ENCODE measurements at regions not wholly inside any gene's neighbourhood (a gene's known extent, or its start where the extent isn't known, plus 50 kb on each side); places are given as distances from the start of the nearest gene placed in this dataset.
"Not testable (repeated sequence)": the region's sequence is repeated elsewhere in the genome, so short reads cannot be mapped to it uniquely, and the experiment has no call there.

GRCh38 chr13:74747186-74747955 is 613.2 kb upstream of the KLF12 start:
- no peaks in the 10 kb centered on the region for H3K27me3 ChIP-seq (ENCODE audit: control insufficient read depth in 1 of 2, insufficient read depth in 2 of 2, low read length in 2 of 2)
- H3K4me3 ChIP-seq (ENCODE audit: low read length in 2 of 2): no peak overlapping the region
- H3K9me3 ChIP-seq (ENCODE audit: control insufficient read depth in 2 of 2, low read length in 2 of 2): no peaks in the 10 kb centered on the region
- no peaks in the 10 kb centered on the region for H3K36me3 ChIP-seq (ENCODE audit: control insufficient read depth in 2 of 2, insufficient read depth in 2 of 2, low read length in 2 of 2)
- no peak overlapping the region for H3K27ac ChIP-seq (ENCODE audit: low read length)
- no peaks in the 10 kb centered on the region for H3K4me1 ChIP-seq (ENCODE audit: control insufficient read depth, insufficient read depth, low read length)
- no peak overlapping the region for H3K9ac ChIP-seq (ENCODE audit: low read length in 2 of 2)

GRCh38 chr13:74743992-74744391 is 609.8 kb upstream of the KLF12 start:
- Histone ChIP-seq H3K27ac (ENCODE audit: low read length) (no peak overlapping the region), H3K9me3 (ENCODE audit: control insufficient read depth in 2 of 2, low read length in 2 of 2) (no peaks in the 10 kb centered on the region), H3K4me3 (ENCODE audit: low read length in 2 of 2) (no peak overlapping the region), H3K9ac (ENCODE audit: low read length in 2 of 2) (no peak overlapping the region), H3K27me3 (ENCODE audit: control insufficient read depth in 1 of 2, insufficient read depth in 2 of 2, low read length in 2 of 2) (no peaks in the 10 kb centered on the region), H3K4me1 (ENCODE audit: control insufficient read depth, insufficient read depth, low read length) (no peaks in the 10 kb centered on the region), H3K36me3 (ENCODE audit: control insufficient read depth in 2 of 2, insufficient read depth in 2 of 2, low read length in 2 of 2) (no peaks in the 10 kb centered on the region)

- Histone ChIP-seq H3K9ac (ENCODE audit: low read length in 2 of 2) (no peak overlapping the region), H3K4me1 (ENCODE audit: control insufficient read depth, insufficient read depth, low read length) (no peaks in the 10 kb centered on the region), H3K27me3 (ENCODE audit: control insufficient read depth in 1 of 2, insufficient read depth in 2 of 2, low read length in 2 of 2) (no peaks in the 10 kb centered on the region), H3K9me3 (ENCODE audit: control insufficient read depth in 2 of 2, low read length in 2 of 2) (no peaks in the 10 kb centered on the region), H3K4me3 (ENCODE audit: low read length in 2 of 2) (no peak overlapping the region), H3K36me3 (ENCODE audit: control insufficient read depth in 2 of 2, insufficient read depth in 2 of 2, low read length in 2 of 2) (no peaks in the 10 kb centered on the region), H3K27ac (ENCODE audit: low read length) (no peak overlapping the region)
These were observed 607.5 kb upstream of the KLF12 start for GRCh38 chr13:74741732-74742131.

- H3K36me3 ChIP-seq (ENCODE audit: control insufficient read depth in 2 of 2, insufficient read depth in 2 of 2, low read length in 2 of 2): no peaks in the 10 kb centered on the region
- H3K9ac ChIP-seq (ENCODE audit: low read length in 2 of 2): no peak overlapping the region
- no peaks in the 10 kb centered on the region for H3K27me3 ChIP-seq (ENCODE audit: control insufficient read depth in 1 of 2, insufficient read depth in 2 of 2, low read length in 2 of 2)
- no peak overlapping the region for H3K27ac ChIP-seq (ENCODE audit: low read length)
- H3K4me1 ChIP-seq (ENCODE audit: control insufficient read depth, insufficient read depth, low read length): no peaks in the 10 kb centered on the region
- no peak overlapping the region for H3K4me3 ChIP-seq (ENCODE audit: low read length in 2 of 2)
- no peaks in the 10 kb centered on the region for H3K9me3 ChIP-seq (ENCODE audit: control insufficient read depth in 2 of 2, low read length in 2 of 2)
These were observed 598.7 kb upstream of the KLF12 start for GRCh38 chr13:74732736-74733385.

GRCh38 chr13:74731731-74732130 is 597.5 kb upstream of the KLF12 start:
- no peaks in the 10 kb centered on the region for H3K27me3 ChIP-seq (ENCODE audit: control insufficient read depth in 1 of 2, insufficient read depth in 2 of 2, low read length in 2 of 2)
- H3K9ac ChIP-seq (ENCODE audit: low read length in 2 of 2): no peak overlapping the region
- no peaks in the 10 kb centered on the region for H3K9me3 ChIP-seq (ENCODE audit: control insufficient read depth in 2 of 2, low read length in 2 of 2)
- H3K4me1 ChIP-seq (ENCODE audit: control insufficient read depth, insufficient read depth, low read length): no peaks in the 10 kb centered on the region
- H3K36me3 ChIP-seq (ENCODE audit: control insufficient read depth in 2 of 2, insufficient read depth in 2 of 2, low read length in 2 of 2): no peaks in the 10 kb centered on the region
- no peak overlapping the region for H3K4me3 ChIP-seq (ENCODE audit: low read length in 2 of 2)
- H3K27ac ChIP-seq (ENCODE audit: low read length): no peak overlapping the region

GRCh38 chr13:74730556-74731331 is 596.5 kb upstream of the KLF12 start:
- no peaks in the 10 kb centered on the region for H3K9me3 ChIP-seq (ENCODE audit: control insufficient read depth in 2 of 2, low read length in 2 of 2)
- H3K4me3 ChIP-seq (ENCODE audit: low read length in 2 of 2): no peak overlapping the region
- no peaks in the 10 kb centered on the region for H3K36me3 ChIP-seq (ENCODE audit: control insufficient read depth in 2 of 2, insufficient read depth in 2 of 2, low read length in 2 of 2)
- no peaks in the 10 kb centered on the region for H3K4me1 ChIP-seq (ENCODE audit: control insufficient read depth, insufficient read depth, low read length)
- H3K27me3 ChIP-seq (ENCODE audit: control insufficient read depth in 1 of 2, insufficient read depth in 2 of 2, low read length in 2 of 2): no peaks in the 10 kb centered on the region
- no peak overlapping the region for H3K9ac ChIP-seq (ENCODE audit: low read length in 2 of 2)
- H3K27ac ChIP-seq (ENCODE audit: low read length): no peak overlapping the region

- no peaks in the 10 kb centered on the region for H3K36me3 ChIP-seq (ENCODE audit: control insufficient read depth in 2 of 2, insufficient read depth in 2 of 2, low read length in 2 of 2)
- H3K9ac ChIP-seq (ENCODE audit: low read length in 2 of 2): no peak overlapping the region
- H3K4me1 ChIP-seq (ENCODE audit: control insufficient read depth, insufficient read depth, low read length): no peaks in the 10 kb centered on the region
- H3K27me3 ChIP-seq (ENCODE audit: control insufficient read depth in 1 of 2, insufficient read depth in 2 of 2, low read length in 2 of 2): peaks cover 0 to 2% of the 10 kb centered on the region in 2 donors
- no peaks in the 10 kb centered on the region for H3K9me3 ChIP-seq (ENCODE audit: control insufficient read depth in 2 of 2, low read length in 2 of 2)
- no peak overlapping the region for H3K27ac ChIP-seq (ENCODE audit: low read length)
- H3K4me3 ChIP-seq (ENCODE audit: low read length in 2 of 2): no peak overlapping the region
These were observed 592.0 kb upstream of the KLF12 start for GRCh38 chr13:74726206-74726605.

GRCh38 chr13:74718232-74718842 is 584.1 kb upstream of the KLF12 start:
- not testable (repeated sequence) for H3K27me3 ChIP-seq (ENCODE audit: control insufficient read depth in 1 of 2, insufficient read depth in 2 of 2, low read length in 2 of 2); H3K9ac ChIP-seq (ENCODE audit: low read length in 2 of 2); H3K4me1 ChIP-seq (ENCODE audit: control insufficient read depth, insufficient read depth, low read length); H3K4me3 ChIP-seq (ENCODE audit: low read length in 2 of 2); H3K27ac ChIP-seq (ENCODE audit: low read length); H3K36me3 ChIP-seq (ENCODE audit: control insufficient read depth in 2 of 2, insufficient read depth in 2 of 2, low read length in 2 of 2); H3K9me3 ChIP-seq (ENCODE audit: control insufficient read depth in 2 of 2, low read length in 2 of 2)

- no peak overlapping the region for H3K4me3 ChIP-seq (ENCODE audit: low read length in 2 of 2)
- peaks cover 0 to 3% of the 10 kb centered on the region in 2 donors for H3K9me3 ChIP-seq (ENCODE audit: control insufficient read depth in 2 of 2, low read length in 2 of 2)
- H3K9ac ChIP-seq (ENCODE audit: low read length in 2 of 2): no peak overlapping the region
- no peaks in the 10 kb centered on the region for H3K27me3 ChIP-seq (ENCODE audit: control insufficient read depth in 1 of 2, insufficient read depth in 2 of 2, low read length in 2 of 2)
- H3K4me1 ChIP-seq (ENCODE audit: control insufficient read depth, insufficient read depth, low read length): no peaks in the 10 kb centered on the region
- no peaks in the 10 kb centered on the region for H3K36me3 ChIP-seq (ENCODE audit: control insufficient read depth in 2 of 2, insufficient read depth in 2 of 2, low read length in 2 of 2)
- H3K27ac ChIP-seq (ENCODE audit: low read length): no peak overlapping the region
These were observed 581.5 kb upstream of the KLF12 start for GRCh38 chr13:74715718-74716117.

GRCh38 chr13:74710006-74710405 is 575.8 kb upstream of the KLF12 start:
- Histone ChIP-seq H3K4me3 (ENCODE audit: low read length in 2 of 2) (no peak overlapping the region), H3K36me3 (ENCODE audit: control insufficient read depth in 2 of 2, insufficient read depth in 2 of 2, low read length in 2 of 2) (no peaks in the 10 kb centered on the region), H3K9me3 (ENCODE audit: control insufficient read depth in 2 of 2, low read length in 2 of 2) (no peaks in the 10 kb centered on the region), H3K9ac (ENCODE audit: low read length in 2 of 2) (no peak overlapping the region), H3K27ac (ENCODE audit: low read length) (no peak overlapping the region), H3K27me3 (ENCODE audit: control insufficient read depth in 1 of 2, insufficient read depth in 2 of 2, low read length in 2 of 2) (no peaks in the 10 kb centered on the region), H3K4me1 (ENCODE audit: control insufficient read depth, insufficient read depth, low read length) (no peaks in the 10 kb centered on the region)

All from stomach smooth muscle (tissue), 2 donors.